ENCODE measurements at regions not wholly inside any gene's neighbourhood (a gene's known extent, or its start where the extent isn't known, plus 50 kb on each side); places are given as distances from the start of the nearest gene placed in this dataset.

DNA sequence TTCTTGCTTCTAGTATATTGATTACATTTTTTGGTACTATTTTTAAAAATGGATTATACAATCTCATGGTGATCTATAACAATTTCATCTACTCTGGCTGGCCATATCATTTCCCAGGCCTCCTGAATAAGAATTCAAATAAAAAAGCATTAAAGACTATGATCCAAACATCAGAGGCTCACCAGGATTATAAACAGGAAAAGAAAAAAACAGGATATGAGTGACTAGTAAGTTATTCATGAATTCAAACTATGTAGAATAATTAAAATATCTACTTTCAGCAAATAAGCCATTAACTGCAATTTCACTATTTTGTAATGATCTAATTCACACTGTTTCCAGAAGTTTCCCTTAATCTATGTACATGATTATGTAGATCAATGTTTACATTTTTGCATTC is 293.1 kb upstream of the CDH6 start:
- TF ChIP-seq, protein P1, sequence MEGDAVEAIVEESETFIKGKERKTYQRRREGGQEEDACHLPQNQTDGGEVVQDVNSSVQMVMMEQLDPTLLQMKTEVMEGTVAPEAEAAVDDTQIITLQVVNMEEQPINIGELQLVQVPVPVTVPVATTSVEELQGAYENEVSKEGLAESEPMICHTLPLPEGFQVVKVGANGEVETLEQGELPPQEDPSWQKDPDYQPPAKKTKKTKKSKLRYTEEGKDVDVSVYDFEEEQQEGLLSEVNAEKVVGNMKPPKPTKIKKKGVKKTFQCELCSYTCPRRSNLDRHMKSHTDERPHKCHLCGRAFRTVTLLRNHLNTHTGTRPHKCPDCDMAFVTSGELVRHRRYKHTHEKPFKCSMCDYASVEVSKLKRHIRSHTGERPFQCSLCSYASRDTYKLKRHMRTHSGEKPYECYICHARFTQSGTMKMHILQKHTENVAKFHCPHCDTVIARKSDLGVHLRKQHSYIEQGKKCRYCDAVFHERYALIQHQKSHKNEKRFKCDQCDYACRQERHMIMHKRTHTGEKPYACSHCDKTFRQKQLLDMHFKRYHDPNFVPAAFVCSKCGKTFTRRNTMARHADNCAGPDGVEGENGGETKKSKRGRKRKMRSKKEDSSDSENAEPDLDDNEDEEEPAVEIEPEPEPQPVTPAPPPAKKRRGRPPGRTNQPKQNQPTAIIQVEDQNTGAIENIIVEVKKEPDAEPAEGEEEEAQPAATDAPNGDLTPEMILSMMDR (IDR thresholded peaks at IDR 0.05) = no peak
- no peak for TF ChIP-seq ZFX (IDR thresholded peaks at IDR 0.05; ENCODE audit: borderline replicate concordance)
